Panc1 (cell line): ENCODE measurements at regions not wholly inside any gene's neighbourhood (a gene's known extent, or its start where the extent isn't known, plus 50 kb on each side); places are given as distances from the start of the nearest gene placed in this dataset.
A peak's percentile ranks its signal among the peaks of the same experiment; 100 is the strongest.

Experiments used
- ATAC-seq: fragments of 200-7000 bp; cut with Tn5 transposase; 2 replicates; pipeline ENCODE4 v1.9.1; 2020; ENCODE audit warnings: mild to moderate bottlenecking, moderate library complexity
- BruUV-seq: library from RNA; stranded (reverse); fragments of 400-500 nt; replicated peaks from 2 replicates; lab custom pipeline; 2021; lab: Mats Ljungman, UMichigan
- CTCF ChIA-PET: fragments of 300-600 bp; sonication (Branson Sonifier 250); formaldehyde crosslinking; loops from one replicate; lab custom pipeline; 2022; ENCODE audit warnings: antibody characterized with exemption; lab: Charles Lee
- POLR2A ChIA-PET: fragments of 300-600 bp; sonication (Branson Sonifier 250); formaldehyde crosslinking; loops from one replicate; lab custom pipeline; 2022; ENCODE audit warnings: antibody characterized with exemption; lab: Charles Lee
- DNase-seq: peaks from one replicate; pipeline ENCODE4 v3.0.0-alpha.2; 2010; ENCODE audit warnings: low read depth, low spot score
- H3K27ac ChIP-seq: 2 replicates; pipeline ENCODE4 v1.5.1; 2011; ENCODE audit warnings: mild to moderate bottlenecking, low read length, inconsistent platforms
- H3K27me3 ChIP-seq: fragments of 200-500 bp; sonication (Bioruptor generic); 2 replicates; pipeline ENCODE4 v1.6.0; 2014; ENCODE audit warnings: low read length, inconsistent platforms; ENCODE audit not compliant: control insufficient read depth, insufficient read depth
- H3K36me3 ChIP-seq: fragments of 200-500 bp; sonication (Bioruptor generic); 2 replicates; pipeline ENCODE4 v1.5.1; 2014; ENCODE audit warnings: inconsistent platforms, mild to moderate bottlenecking, low read length, moderate library complexity; ENCODE audit not compliant: control insufficient read depth, insufficient read depth
- H3K4me1 ChIP-seq: 2 replicates; pipeline ENCODE4 v1.5.1; 2011; ENCODE audit warnings: inconsistent platforms, mild to moderate bottlenecking, low read length, moderate library complexity; ENCODE audit not compliant: control insufficient read depth, insufficient read depth
- H3K4me3 ChIP-seq, 2 experiments: 2 replicates each; pipeline ENCODE4 v1.5.1; 2011 to 2012; ENCODE audit warnings: low read depth in 2 of 2, low read length in 2 of 2, mild to moderate bottlenecking in 2 of 2, inconsistent platforms in 1 of 2, moderate library complexity in 1 of 2
- H3K9me3 ChIP-seq: fragments of 200-500 bp; sonication (Bioruptor generic); 2 replicates; pipeline ENCODE4 v1.5.1; 2014; ENCODE audit warnings: low read depth, mild to moderate bottlenecking, inconsistent platforms, low read length, moderate library complexity; ENCODE audit not compliant: control insufficient read depth, insufficient read depth
- CTCF ChIP-seq: fragments of 450-650 bp; IDR thresholded peaks from 2 replicates; pipeline ENCODE4 v1.5.1; 2017; ENCODE audit warnings: mild to moderate bottlenecking
- POLR2AphosphoS5 ChIP-seq: IDR thresholded peaks from 2 replicates; pipeline ENCODE4 v1.6.1; 2012; ENCODE audit warnings: mild to moderate bottlenecking, low read depth, low read length, moderate library complexity
- SIN3A ChIP-seq: IDR thresholded peaks from 2 replicates; pipeline ENCODE4 v1.6.1; 2012; ENCODE audit warnings: low read depth, mild to moderate bottlenecking, low read length, moderate library complexity, borderline replicate concordance; ENCODE audit not compliant: insufficient read depth
- TCF7L2 ChIP-seq: IDR thresholded peaks from 2 replicates; pipeline ENCODE4 v1.6.1; 2011; ENCODE audit warnings: mild to moderate bottlenecking, low read depth, low read length, inconsistent platforms
- in situ Hi-C: cut with HindIII; loops from 2 replicates; pipeline ENCODE4 v1.10.0; 2016; ENCODE audit warnings: low sequenced_read_pairs, low pct_unique_long_range_greater_than_20kb
- intact Hi-C: fragments of 100-400 bp; cut with micrococcal nuclease; formaldehyde crosslinking; loops from one replicate; pipeline ENCODE4 v1.10.0; 2022; ENCODE audit not compliant: unreplicated experiment
- TF ChIP-seq, protein P1 (sequence below), 2 experiments: IDR thresholded peaks; 2 replicates each; pipeline ENCODE4 v1.6.1; 2011 to 2012; ENCODE audit warnings: low read depth in 2 of 2, control low read depth in 1 of 2, low read length in 1 of 2, mild to moderate bottlenecking in 1 of 2, moderate library complexity in 1 of 2; ENCODE audit not compliant: insufficient read depth in 1 of 2

GRCh38 chr5:17154211-17154996, 63.0 kb upstream of the BASP1 start:
- no peaks in the 10 kb centered on the region for H3K9me3 ChIP-seq
- H3K27me3 ChIP-seq, result no peaks in the 10 kb centered on the region
- H3K4me3 ChIP-seq, result no peak overlapping the region
- no peaks in the 10 kb centered on the region for H3K36me3 ChIP-seq
- DNase-seq (peak; percentile 22), ATAC-seq (no peak)
- BruUV-seq, result no TSS peak
- H3K4me1 ChIP-seq, result no peaks in the 10 kb centered on the region
- TF ChIP-seq CTCF (no peak), TCF7L2 (no peak), POLR2AphosphoS5 (no peak), SIN3A (no peak)
- in situ Hi-C loops, result no loop called here
- ChIA-PET POLR2A (interaction anchor here (0.7 kb wide), 1 partner anchor 325 kb away, joined by 3 read pairs; no protein-coding TSS in a partner anchor), CTCF (interaction anchor here (1.1 kb wide), 1 partner anchor 241 kb away, joined by 12 read pairs; no protein-coding TSS in a partner anchor)
- H3K27ac ChIP-seq, result no peak overlapping the region
- intact Hi-C loops, result no loop called here

GRCh38 chr5:17156463-17156862, 61.0 kb upstream of the BASP1 start:
- H3K4me1 ChIP-seq, result no peaks in the 10 kb centered on the region
- ATAC-seq, result no peak
- no peak overlapping the region for H3K4me3 ChIP-seq
- DNase-seq, result no peak
- TF ChIP-seq CTCF (no peak), SIN3A (no peak), POLR2AphosphoS5 (no peak), TCF7L2 (no peak)
- TF ChIP-seq, protein P1, sequence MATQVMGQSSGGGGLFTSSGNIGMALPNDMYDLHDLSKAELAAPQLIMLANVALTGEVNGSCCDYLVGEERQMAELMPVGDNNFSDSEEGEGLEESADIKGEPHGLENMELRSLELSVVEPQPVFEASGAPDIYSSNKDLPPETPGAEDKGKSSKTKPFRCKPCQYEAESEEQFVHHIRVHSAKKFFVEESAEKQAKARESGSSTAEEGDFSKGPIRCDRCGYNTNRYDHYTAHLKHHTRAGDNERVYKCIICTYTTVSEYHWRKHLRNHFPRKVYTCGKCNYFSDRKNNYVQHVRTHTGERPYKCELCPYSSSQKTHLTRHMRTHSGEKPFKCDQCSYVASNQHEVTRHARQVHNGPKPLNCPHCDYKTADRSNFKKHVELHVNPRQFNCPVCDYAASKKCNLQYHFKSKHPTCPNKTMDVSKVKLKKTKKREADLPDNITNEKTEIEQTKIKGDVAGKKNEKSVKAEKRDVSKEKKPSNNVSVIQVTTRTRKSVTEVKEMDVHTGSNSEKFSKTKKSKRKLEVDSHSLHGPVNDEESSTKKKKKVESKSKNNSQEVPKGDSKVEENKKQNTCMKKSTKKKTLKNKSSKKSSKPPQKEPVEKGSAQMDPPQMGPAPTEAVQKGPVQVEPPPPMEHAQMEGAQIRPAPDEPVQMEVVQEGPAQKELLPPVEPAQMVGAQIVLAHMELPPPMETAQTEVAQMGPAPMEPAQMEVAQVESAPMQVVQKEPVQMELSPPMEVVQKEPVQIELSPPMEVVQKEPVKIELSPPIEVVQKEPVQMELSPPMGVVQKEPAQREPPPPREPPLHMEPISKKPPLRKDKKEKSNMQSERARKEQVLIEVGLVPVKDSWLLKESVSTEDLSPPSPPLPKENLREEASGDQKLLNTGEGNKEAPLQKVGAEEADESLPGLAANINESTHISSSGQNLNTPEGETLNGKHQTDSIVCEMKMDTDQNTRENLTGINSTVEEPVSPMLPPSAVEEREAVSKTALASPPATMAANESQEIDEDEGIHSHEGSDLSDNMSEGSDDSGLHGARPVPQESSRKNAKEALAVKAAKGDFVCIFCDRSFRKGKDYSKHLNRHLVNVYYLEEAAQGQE (IDR thresholded peaks at IDR 0.05; ENCODE audit: insufficient read depth in 1 of 2, low read depth in 2 of 2, low read length in 1 of 2), result no peak
- H3K36me3 ChIP-seq, result no peaks in the 10 kb centered on the region
- no peaks in the 10 kb centered on the region for H3K27me3 ChIP-seq
- ChIA-PET CTCF (no interaction called here), POLR2A (no interaction called here)
- H3K9me3 ChIP-seq, result no peaks in the 10 kb centered on the region
- in situ Hi-C loops, result no loop called here
- no peak overlapping the region for H3K27ac ChIP-seq
- intact Hi-C loops, result no loop called here
- no TSS peak for BruUV-seq
